Prostate gland (tissue), 2 donors: ENCODE measurements at regions not wholly inside any gene's neighbourhood (a gene's known extent, or its start where the extent isn't known, plus 50 kb on each side); places are given as distances from the start of the nearest gene placed in this dataset.

ENCODE experiments used
- DNase-seq: peaks from one replicate; pipeline ENCODE4 v3.0.0-alpha.2; 2019; ENCODE audit warnings: low spot score
- H3K27ac ChIP-seq, 2 donors: fragments of 200-600 bp; sonication (generic); 2 replicates each; pipeline ENCODE4 v1.5.1; 2017 to 2019
- H3K27me3 ChIP-seq: fragments of 200-600 bp; sonication (generic); replicated peaks from 2 replicates; pipeline ENCODE4 v1.5.1; 2019; ENCODE audit not compliant: insufficient read depth
- H3K36me3 ChIP-seq, 2 donors: fragments of 200-600 bp; sonication (generic); 1 replicate in 1 of 2; 2 replicates in 1 of 2; pipeline versions ENCODE4 v1.5.1 to v1.8.1; 2017 to 2019
- H3K4me1 ChIP-seq: fragments of 200-600 bp; sonication (generic); replicated peaks from 2 replicates; pipeline ENCODE4 v1.5.1; 2019
- H3K4me3 ChIP-seq, 2 donors: fragments of 200-600 bp; sonication (generic); 2 replicates each; pipeline ENCODE4 v1.5.1; 2017 to 2019
- H3K9me3 ChIP-seq: fragments of 200-600 bp; sonication (generic); 2 replicates; pipeline ENCODE4 v1.5.1; 2017
- POLR2A ChIP-seq: fragments of 450-650 bp; IDR thresholded peaks from one replicate; pipeline ENCODE4 v1.6.1; 2016; ENCODE audit warnings: antibody characterized with exemption, mild to moderate bottlenecking
- POLR2AphosphoS5 ChIP-seq: sonication (generic); formaldehyde crosslinking; IDR thresholded peaks from one replicate; pipeline ENCODE4 v1.6.1; 2017; ENCODE audit warnings: antibody characterized with exemption
- whole genome bisulfite sequencing: methylation state at CpG from one replicate; pipeline ENCODE4 v1.1.5; 2018; 5-methylcytosine and 5-hydroxymethylcytosine counted together
- intact Hi-C: fragments of 100-400 bp; cut with DNase I; formaldehyde crosslinking; loops from one replicate; pipeline ENCODE4 v1.14.2; 2022
- TF ChIP-seq, protein P1 (sequence below), 4 experiments: fragments of 200-600 bp in 2 of 4; fragments of 450-650 bp in 2 of 4; sonication (generic) in 2 of 4; IDR thresholded peaks; 1 replicate in 3 of 4; 2 replicates in 1 of 4; pipeline ENCODE4 v1.5.1; 2016 to 2019; ENCODE audit warnings: antibody characterized with exemption in 4 of 4, mild to moderate bottlenecking in 2 of 4, moderate library complexity in 2 of 4

DNA sequence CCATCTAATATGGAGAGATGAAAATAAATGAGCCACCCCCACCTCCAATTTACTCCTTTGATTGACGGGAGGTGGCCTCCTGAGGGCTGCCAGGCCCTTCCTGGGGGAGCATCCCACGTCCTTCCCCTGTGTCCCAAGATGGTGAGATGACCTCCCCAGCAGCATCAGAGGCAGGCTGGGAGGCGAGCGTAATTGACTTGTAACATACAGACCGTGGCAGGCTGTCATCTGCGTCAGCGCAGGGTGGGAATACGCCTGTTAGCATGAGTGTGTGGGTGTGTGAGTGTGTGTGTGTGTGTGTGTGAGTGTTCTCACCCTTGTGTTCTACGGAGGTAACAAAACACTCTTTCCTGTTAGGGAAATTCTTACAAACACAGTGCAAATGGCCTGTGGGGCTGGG, 156.9 kb upstream of the CIBAR2 start:
- Histone ChIP-seq H3K27ac (no peak overlapping the region), H3K9me3 (no peaks in the 10 kb centered on the region), H3K4me3 (no peak overlapping the region), H3K36me3 (no peaks in the 10 kb centered on the region), H3K27me3 (no peaks in the 10 kb centered on the region), H3K4me1 (no peaks in the 10 kb centered on the region)
- no peak for DNase-seq
- 93% methylated on average over 9 of the region's 9 CpGs for WGBS
- TF ChIP-seq POLR2AphosphoS5, result no peak
- no peak for TF ChIP-seq POLR2A
- TF ChIP-seq, protein P1, sequence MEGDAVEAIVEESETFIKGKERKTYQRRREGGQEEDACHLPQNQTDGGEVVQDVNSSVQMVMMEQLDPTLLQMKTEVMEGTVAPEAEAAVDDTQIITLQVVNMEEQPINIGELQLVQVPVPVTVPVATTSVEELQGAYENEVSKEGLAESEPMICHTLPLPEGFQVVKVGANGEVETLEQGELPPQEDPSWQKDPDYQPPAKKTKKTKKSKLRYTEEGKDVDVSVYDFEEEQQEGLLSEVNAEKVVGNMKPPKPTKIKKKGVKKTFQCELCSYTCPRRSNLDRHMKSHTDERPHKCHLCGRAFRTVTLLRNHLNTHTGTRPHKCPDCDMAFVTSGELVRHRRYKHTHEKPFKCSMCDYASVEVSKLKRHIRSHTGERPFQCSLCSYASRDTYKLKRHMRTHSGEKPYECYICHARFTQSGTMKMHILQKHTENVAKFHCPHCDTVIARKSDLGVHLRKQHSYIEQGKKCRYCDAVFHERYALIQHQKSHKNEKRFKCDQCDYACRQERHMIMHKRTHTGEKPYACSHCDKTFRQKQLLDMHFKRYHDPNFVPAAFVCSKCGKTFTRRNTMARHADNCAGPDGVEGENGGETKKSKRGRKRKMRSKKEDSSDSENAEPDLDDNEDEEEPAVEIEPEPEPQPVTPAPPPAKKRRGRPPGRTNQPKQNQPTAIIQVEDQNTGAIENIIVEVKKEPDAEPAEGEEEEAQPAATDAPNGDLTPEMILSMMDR (IDR thresholded peaks at IDR 0.05), result no peak
- intact Hi-C loops, result no loop called here

DNA sequence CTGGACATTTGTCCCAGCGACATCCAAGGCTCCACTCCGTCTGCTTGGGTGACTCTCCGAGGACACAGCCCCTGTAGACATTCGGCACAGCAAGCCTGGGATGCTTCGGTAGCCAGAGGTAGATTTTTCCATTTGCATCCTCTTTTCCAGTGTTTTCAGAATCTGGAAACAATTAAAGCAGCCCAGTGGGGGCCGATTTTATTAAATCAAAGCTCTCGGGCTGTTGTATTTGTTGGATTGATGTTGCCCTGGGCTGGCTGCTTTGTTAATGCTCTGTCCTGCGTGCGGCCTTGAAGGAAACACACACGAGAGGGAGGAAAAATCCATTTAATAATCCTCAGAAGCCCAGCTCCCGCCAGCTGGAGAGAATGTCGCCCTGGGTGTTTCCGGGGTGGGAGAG, 158.1 kb upstream of the CIBAR2 start:
- H3K4me1 ChIP-seq, result no peaks in the 10 kb centered on the region
- DNase-seq, result no peak
- H3K9me3 ChIP-seq, result no peaks in the 10 kb centered on the region
- H3K27me3 ChIP-seq, result no peaks in the 10 kb centered on the region
- 89% methylated on average over 13 of the region's 13 CpGs for WGBS
- intact Hi-C loops, result no loop called here
- H3K4me3 ChIP-seq, result no peak overlapping the region
- H3K27ac ChIP-seq, result no peak overlapping the region
- TF ChIP-seq POLR2AphosphoS5, result no peak
- TF ChIP-seq, protein P1 (IDR thresholded peaks at IDR 0.05), result no peak
- no peak for TF ChIP-seq POLR2A
- no peaks in the 10 kb centered on the region for H3K36me3 ChIP-seq

DNA sequence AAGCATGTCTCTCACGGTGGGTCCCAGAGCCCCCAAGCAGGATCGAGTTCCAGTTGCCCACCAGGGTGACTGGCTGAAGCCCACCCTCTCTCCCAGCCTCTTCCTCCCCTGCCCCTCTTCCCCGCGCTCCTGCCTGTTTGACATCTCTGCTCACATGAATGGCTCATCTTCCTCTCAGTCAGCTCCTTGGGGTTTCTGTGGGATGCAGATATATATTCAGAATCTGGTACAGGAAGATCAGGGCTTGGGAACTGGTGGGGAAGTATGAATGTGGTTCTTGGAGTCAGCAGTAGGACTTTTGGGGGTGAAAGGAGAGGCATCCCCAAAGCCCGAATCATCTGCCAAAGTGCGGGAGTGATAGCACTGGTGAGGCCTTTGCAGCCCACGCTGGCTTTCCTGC, 158.9 kb upstream of the CIBAR2 start:
- H3K27ac ChIP-seq, result no peak overlapping the region
- H3K27me3 ChIP-seq, result no peaks in the 10 kb centered on the region
- H3K36me3 ChIP-seq, result no peaks in the 10 kb centered on the region
- no peaks in the 10 kb centered on the region for H3K9me3 ChIP-seq
- TF ChIP-seq, protein P1 (IDR thresholded peaks at IDR 0.05), result no peak
- TF ChIP-seq POLR2A, result no peak
- TF ChIP-seq POLR2AphosphoS5, result no peak
- H3K4me1 ChIP-seq, result no peaks in the 10 kb centered on the region
- intact Hi-C loops, result no loop called here
- H3K4me3 ChIP-seq, result no peak overlapping the region
- no peak for DNase-seq
- WGBS, result 93% methylated on average over 7 of the region's 7 CpGs

DNA sequence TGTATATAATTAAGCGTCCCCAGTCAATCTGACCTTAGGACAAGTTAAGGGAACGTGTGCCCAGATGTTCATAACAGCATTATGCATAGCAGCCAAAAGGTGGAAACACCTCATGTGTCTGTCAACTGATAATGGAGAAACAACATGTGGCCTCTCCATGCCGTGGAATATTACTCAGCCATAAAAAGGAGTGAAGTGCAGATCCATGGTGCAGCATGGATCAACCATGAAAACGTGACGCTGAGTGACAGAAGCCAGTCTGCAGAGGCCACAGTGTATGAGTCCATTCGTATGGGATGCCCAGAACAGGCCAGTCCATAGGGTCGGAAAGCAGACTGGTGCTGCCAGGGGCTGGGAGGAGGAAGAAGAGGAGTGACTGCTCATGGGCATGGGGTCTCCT, 161.0 kb upstream of the CIBAR2 start:
- intact Hi-C loops, result no loop called here
- Histone ChIP-seq H3K4me3 (no peak overlapping the region), H3K36me3 (no peaks in the 10 kb centered on the region), H3K9me3 (no peaks in the 10 kb centered on the region), H3K27ac (no peak overlapping the region), H3K27me3 (no peaks in the 10 kb centered on the region), H3K4me1 (no peaks in the 10 kb centered on the region)
- TF ChIP-seq POLR2AphosphoS5 (no peak), POLR2A (no peak)
- TF ChIP-seq, protein P1 (IDR thresholded peaks at IDR 0.05), result no peak
- no peak for DNase-seq
- WGBS, result 95% methylated on average over 7 of the region's 7 CpGs

DNA sequence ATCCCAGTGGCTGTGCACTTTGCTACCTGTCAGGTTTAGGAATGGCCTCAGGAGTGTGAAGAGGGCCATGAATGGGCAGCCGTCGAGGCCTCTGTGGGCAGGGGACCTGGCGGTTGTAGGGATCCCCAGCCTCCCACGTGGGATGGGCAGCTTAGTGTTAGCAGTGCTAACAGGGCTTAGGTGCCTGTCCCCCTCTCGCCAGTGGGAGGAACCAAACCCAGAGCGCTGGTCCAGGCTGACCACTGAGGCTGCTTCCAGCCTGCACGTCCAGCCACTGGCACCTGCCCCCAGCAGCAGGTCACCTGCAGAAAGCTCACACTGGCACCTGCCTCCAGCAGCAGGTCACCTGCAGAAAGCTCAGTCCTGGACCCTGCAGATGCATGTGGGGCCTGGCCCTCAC, 162.2 kb upstream of the CIBAR2 start:
- DNase-seq, result no peak
- no peak for TF ChIP-seq POLR2A
- no peak for TF ChIP-seq POLR2AphosphoS5
- TF ChIP-seq, protein P1 (IDR thresholded peaks at IDR 0.05), result no peak
- H3K9me3 ChIP-seq, result no peaks in the 10 kb centered on the region
- no peak overlapping the region for H3K27ac ChIP-seq
- no peaks in the 10 kb centered on the region for H3K36me3 ChIP-seq
- 87% methylated on average over 7 of the region's 7 CpGs for WGBS
- intact Hi-C loops, result no loop called here
- H3K4me3 ChIP-seq, result no peak overlapping the region
- no peaks in the 10 kb centered on the region for H3K27me3 ChIP-seq
- no peaks in the 10 kb centered on the region for H3K4me1 ChIP-seq
